GM12865 (cell line): ENCODE measurements at regions not wholly inside any gene's neighbourhood (a gene's known extent, or its start where the extent isn't known, plus 50 kb on each side); places are given as distances from the start of the nearest gene placed in this dataset.

ENCODE experiments used
- DNase-seq: peaks from one replicate; pipeline ENCODE4 v3.0.0; 2010; ENCODE audit warnings: low read depth
- H3K4me3 ChIP-seq: 2 replicates; pipeline ENCODE4 v1.5.1; 2011; ENCODE audit warnings: mild to moderate bottlenecking, low read depth, low read length, control low read depth
- TF ChIP-seq, protein P1 (sequence below): IDR thresholded peaks from 2 replicates; pipeline ENCODE4 v1.5.1; 2011; ENCODE audit warnings: low read length, control low read depth, low read depth, inconsistent platforms; ENCODE audit not compliant: insufficient read depth; ENCODE audit errors: missing control alignments

DNA sequence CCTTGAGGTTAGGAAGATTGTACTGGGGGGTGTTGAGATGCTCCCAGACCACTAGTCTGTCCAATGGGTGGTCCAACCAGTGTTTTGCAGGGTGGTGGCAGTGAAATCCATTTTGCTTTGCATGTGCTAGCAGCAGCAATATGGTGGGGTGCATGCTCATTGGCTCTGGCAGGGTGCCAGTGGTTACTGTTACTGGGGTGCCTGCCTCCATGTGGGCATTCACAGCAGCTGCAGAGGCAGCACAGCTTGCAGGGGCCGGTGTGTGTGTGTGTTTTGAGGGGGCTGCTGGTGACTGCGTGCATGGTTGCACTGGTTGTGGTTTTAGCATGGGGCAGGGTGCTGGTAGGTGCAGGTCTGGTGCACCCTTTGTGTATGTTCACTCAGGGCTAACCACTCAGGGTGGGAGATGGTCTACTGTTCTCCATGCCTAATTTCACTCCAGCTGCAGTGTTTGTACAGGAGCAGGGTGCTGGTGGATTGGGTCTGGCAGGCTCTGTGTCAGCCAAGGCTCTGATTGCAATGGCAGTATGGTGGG lies 265.4 kb downstream of the NUP35 start:
- TF ChIP-seq, protein P1, sequence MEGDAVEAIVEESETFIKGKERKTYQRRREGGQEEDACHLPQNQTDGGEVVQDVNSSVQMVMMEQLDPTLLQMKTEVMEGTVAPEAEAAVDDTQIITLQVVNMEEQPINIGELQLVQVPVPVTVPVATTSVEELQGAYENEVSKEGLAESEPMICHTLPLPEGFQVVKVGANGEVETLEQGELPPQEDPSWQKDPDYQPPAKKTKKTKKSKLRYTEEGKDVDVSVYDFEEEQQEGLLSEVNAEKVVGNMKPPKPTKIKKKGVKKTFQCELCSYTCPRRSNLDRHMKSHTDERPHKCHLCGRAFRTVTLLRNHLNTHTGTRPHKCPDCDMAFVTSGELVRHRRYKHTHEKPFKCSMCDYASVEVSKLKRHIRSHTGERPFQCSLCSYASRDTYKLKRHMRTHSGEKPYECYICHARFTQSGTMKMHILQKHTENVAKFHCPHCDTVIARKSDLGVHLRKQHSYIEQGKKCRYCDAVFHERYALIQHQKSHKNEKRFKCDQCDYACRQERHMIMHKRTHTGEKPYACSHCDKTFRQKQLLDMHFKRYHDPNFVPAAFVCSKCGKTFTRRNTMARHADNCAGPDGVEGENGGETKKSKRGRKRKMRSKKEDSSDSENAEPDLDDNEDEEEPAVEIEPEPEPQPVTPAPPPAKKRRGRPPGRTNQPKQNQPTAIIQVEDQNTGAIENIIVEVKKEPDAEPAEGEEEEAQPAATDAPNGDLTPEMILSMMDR, result no peak
- no peak for DNase-seq
- H3K4me3 ChIP-seq, result no peak overlapping the region

DNA sequence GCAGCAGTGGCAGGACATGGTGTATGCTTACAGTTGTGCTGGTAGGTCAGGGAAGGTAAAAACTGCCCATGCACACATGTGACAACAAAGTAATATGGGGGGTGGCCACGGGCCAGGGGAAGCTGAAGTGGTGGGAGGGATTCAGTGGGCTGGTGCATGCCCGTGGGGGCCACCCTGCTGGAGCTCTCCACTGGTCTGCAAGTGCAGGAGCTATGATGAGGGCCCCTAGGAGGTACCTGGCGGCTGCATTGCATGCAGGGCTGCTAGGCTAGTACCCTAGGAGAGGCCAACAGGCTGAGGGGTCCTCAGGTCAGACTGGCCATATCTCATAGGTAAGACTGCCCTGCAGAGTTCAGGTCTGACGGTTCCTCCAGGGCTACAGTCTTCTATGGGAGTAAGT lies 265.9 kb downstream of the NUP35 start:
- DNase-seq, result no peak
- TF ChIP-seq, protein P1, result no peak
- H3K4me3 ChIP-seq, result no peak overlapping the region

DNA sequence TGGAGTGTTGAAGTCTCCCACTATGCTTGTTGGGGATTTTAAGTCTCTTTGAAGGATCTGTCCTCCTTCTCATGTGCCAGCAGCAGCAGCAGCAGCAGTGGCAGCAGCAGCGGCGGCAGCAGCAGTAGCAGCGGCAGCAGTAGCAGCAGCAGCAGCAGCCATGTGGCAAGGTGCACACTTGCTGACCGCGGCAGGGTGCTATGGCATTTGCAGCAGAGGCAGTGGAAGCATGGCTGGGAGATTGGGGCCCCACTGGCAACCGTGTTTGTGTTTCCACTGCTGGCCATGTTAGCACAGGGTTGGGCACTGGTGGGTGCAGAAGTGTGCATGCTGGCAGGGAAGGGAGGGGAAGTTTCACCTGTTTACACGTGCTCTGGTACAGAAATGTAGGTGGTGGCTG lies 280.1 kb downstream of the NUP35 start:
- no peak overlapping the region for H3K4me3 ChIP-seq
- DNase-seq, result no peak
- TF ChIP-seq, protein P1, result no peak

DNA sequence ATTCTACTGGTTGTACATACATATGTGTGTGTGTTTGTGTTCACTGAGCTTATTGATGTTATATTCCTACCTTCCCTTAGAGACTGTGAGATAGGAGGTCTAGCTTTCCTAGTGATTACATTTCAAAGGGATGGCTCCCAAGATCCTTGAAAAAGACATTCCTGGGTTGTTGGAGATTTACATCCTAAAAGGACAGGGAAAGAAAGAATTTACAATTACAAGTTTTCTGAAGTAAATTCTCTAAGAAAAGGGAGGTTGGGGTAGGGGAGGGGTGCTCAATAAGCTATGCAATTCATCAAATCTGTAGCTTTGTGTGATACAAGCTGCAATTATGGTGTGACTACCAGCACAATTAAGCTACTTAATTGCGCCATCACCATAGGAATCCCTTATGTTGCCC lies 284.3 kb downstream of the NUP35 start:
- DNase-seq, result no peak
- TF ChIP-seq, protein P1, result no peak

DNA sequence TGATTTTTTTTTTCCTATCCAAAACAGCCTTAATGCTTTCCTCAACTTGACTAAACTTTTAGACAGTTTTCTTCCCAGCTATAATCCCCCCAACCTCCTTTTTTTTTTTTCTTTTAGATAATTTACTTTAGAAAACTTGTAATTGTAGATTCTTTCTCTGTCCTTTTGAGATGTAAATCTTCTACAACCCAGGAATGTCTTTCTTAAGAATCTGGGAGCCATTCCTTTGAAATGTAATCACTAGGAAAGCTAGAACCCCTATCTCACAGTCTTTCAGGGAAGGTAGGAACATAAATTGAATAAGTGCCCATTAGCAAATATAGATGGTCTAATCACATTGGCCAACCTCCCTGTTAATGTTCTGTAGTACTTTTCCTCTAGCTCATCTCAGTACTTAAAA lies 285.4 kb downstream of the NUP35 start:
- TF ChIP-seq, protein P1, result no peak
- no peak for DNase-seq
- no peak overlapping the region for H3K4me3 ChIP-seq

More for the DNA sequence above, 284.3 kb downstream of the NUP35 start:
- H3K4me3 ChIP-seq, result no peak overlapping the region

DNA sequence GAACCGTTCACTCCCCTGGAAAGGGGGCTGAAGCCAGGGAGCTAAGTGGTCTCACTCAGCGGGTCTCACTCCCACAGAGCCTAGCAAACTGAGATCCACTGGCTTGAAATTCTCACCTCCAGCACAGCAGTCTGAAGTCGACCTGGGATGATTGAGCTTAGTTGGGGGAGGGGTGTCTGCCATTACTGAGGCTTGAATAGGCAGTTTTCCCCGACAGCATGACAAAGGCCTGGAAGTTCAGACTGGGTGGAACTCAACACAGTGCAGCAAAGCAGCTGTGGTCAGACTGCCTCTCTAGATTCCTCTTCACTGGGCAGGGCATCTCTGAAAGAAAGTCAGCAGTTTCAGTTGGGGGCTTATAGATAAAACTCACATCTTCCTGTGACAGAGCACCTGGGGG lies 292.5 kb downstream of the NUP35 start:
- TF ChIP-seq, protein P1, result no peak
- H3K4me3 ChIP-seq, result no peak overlapping the region

DNA sequence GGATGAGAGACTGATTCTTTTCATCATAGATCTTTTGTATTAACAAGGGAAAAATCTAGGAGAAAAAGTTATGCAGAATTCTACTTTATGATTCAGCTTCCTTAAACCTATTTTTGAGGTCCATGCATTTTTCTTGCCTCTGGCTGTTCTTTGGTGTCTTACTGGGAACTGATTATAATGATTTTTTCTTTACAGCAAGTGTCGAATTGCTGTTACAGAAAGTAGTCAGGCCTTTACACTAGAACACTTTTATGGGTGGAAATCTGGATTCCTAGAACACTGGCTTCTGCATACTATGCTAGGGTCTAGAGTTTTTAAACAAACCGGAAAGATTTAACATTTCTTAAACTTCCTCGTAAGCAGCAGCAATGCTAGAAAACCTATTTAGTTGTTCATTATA lies 302.6 kb downstream of the NUP35 start:
- no peak overlapping the region for H3K4me3 ChIP-seq
- no peak for DNase-seq
- TF ChIP-seq, protein P1, result no peak

More for the DNA sequence above, 292.5 kb downstream of the NUP35 start:
- no peak for DNase-seq
